Skin of body (tissue), 1 donor: ENCODE measurements at regions not wholly inside any gene's neighbourhood (a gene's known extent, or its start where the extent isn't known, plus 50 kb on each side); places are given as distances from the start of the nearest gene placed in this dataset.
"Not testable (repeated sequence)": the region's sequence is repeated elsewhere in the genome, so short reads cannot be mapped to it uniquely, and the experiment has no call there.

Source experiments
- DNase-seq: peaks from one replicate; lab custom pipeline; 2025; lab: John Stamatoyannopoulos, UW

GRCh38 chr19:33866696-33867095 is 70.0 kb downstream of the KCTD15 start:
- DNase-seq = no peak

GRCh38 chr19:33868076-33868735 is 71.5 kb downstream of the KCTD15 start:
- DNase-seq = peak; percentile 60

GRCh38 chr19:33868788-33869412 is 72.2 kb downstream of the KCTD15 start:
- peak; percentile 54 for DNase-seq

- not testable (repeated sequence) for DNase-seq
Observed at GRCh38 chr19:33870298-33870932, 73.7 kb downstream of the KCTD15 start.

- no peak for DNase-seq
Observed at GRCh38 chr19:33871605-33872004, 74.9 kb downstream of the KCTD15 start.

GRCh38 chr19:33872445-33873320 is 76.0 kb downstream of the KCTD15 start:
- DNase-seq = no peak

- DNase-seq = no peak
Observed at GRCh38 chr19:33875071-33875470, 78.4 kb downstream of the KCTD15 start.

GRCh38 chr19:33876192-33876591 is 79.5 kb downstream of the KCTD15 start:
- DNase-seq = no peak

GRCh38 chr19:33878030-33878544 is 81.4 kb downstream of the KCTD15 start:
- no peak for DNase-seq

- DNase-seq = no peak
Observed at GRCh38 chr19:33878910-33879810, 82.5 kb downstream of the KCTD15 start.

GRCh38 chr19:33879818-33880575 is 83.3 kb downstream of the KCTD15 start:
- DNase-seq = no peak

- DNase-seq = peak; percentile 8
Observed at GRCh38 chr19:33883859-33884519, 87.3 kb downstream of the KCTD15 start.

- DNase-seq = no peak
Observed at GRCh38 chr19:33885236-33885635, 88.6 kb downstream of the KCTD15 start.

GRCh38 chr19:33887891-33888290 is 91.2 kb downstream of the KCTD15 start:
- DNase-seq = no peak

- DNase-seq = no peak
Observed at GRCh38 chr19:33888665-33889064, 92.0 kb downstream of the KCTD15 start.

- no peak for DNase-seq
Observed at GRCh38 chr19:33890569-33890968, 93.9 kb downstream of the KCTD15 start.

GRCh38 chr19:33891773-33892172 is 95.1 kb downstream of the KCTD15 start:
- DNase-seq = no peak

GRCh38 chr19:33894787-33895186 is 98.1 kb downstream of the KCTD15 start:
- no peak for DNase-seq

GRCh38 chr19:33895366-33895765 is 98.7 kb downstream of the KCTD15 start:
- no peak for DNase-seq
